Heart left ventricle (tissue), 16 donors: ENCODE measurements at regions not wholly inside any gene's neighbourhood (a gene's known extent, or its start where the extent isn't known, plus 50 kb on each side); places are given as distances from the start of the nearest gene placed in this dataset.

ENCODE experiments used
- ATAC-seq, 4 donors: fragments of 200-7000 bp; cut with Tn5 transposase; one replicate each; pipeline ENCODE4 v1.9.1; 2020 to 2022; ENCODE audit warnings: moderate library complexity in 4 of 4, mild to moderate bottlenecking in 3 of 4, moderate number of reproducible peaks in 1 of 4
- DNase-seq, 5 donors: peaks; one replicate each; pipeline ENCODE4 v3.0.0-alpha.2; 2020
- H3K27ac ChIP-seq, 12 donors: fragments of 200-600 bp; sonication (generic) in 4 of 12; one replicate each; pipeline versions ENCODE4 v1.5.0 to v1.8.0; 2016 to 2022; ENCODE audit warnings: mild to moderate bottlenecking in 2 of 12
- H3K27me3 ChIP-seq, 9 donors: fragments of 200-600 bp; sonication (generic) in 2 of 9; one replicate each; pipeline versions ENCODE4 v1.5.1 to v1.8.0; 2016 to 2022; ENCODE audit warnings: mild to moderate bottlenecking in 3 of 9
- H3K36me3 ChIP-seq, 9 donors: fragments of 200-600 bp; sonication (generic) in 2 of 9; one replicate each; pipeline versions ENCODE4 v1.5.0 to v1.8.0; 2018 to 2022; ENCODE audit warnings: mild to moderate bottlenecking in 2 of 9
- H3K4me1 ChIP-seq, 12 donors: fragments of 200-600 bp; sonication (generic) in 4 of 12; one replicate each; pipeline versions ENCODE4 v1.5.0 to v1.8.0; 2016 to 2022; ENCODE audit warnings: mild to moderate bottlenecking in 3 of 12
- H3K4me3 ChIP-seq, 12 donors: fragments of 200-600 bp; sonication (generic) in 4 of 12; one replicate each; pipeline versions ENCODE4 v1.5.0 to v1.8.0; 2017 to 2022; ENCODE audit warnings: mild to moderate bottlenecking in 9 of 12, moderate library complexity in 4 of 12
- H3K9me3 ChIP-seq, 12 donors: fragments of 200-600 bp; sonication (generic) in 4 of 12; one replicate each; pipeline versions ENCODE4 v1.5.0 to v1.8.0; 2016 to 2022; ENCODE audit warnings: mild to moderate bottlenecking in 1 of 12
- POLR2A ChIP-seq, 2 donors: fragments of 450-650 bp; IDR thresholded peaks; one replicate each; pipeline ENCODE4 v1.6.1; 2017; ENCODE audit warnings: antibody characterized with exemption in 2 of 2, mild to moderate bottlenecking in 2 of 2, moderate library complexity in 2 of 2
- WGBS, 4 donors: extraction: QIAGEN DNeasy Blood & Tissue Kit in 2 of 4; methylation state at CpG; one replicate each; pipeline versions ENCODE4 v1.1.5 to v1.1.7; 2013 to 2018; 5-methylcytosine and 5-hydroxymethylcytosine counted together
- intact Hi-C, 10 donors: fragments of 100-400 bp; cut with DNase I; formaldehyde crosslinking; loops; one replicate each; pipeline versions ENCODE4 v1.11.1 to v1.14.2; 2022
- TF ChIP-seq, protein P1 (sequence below), 12 donors: fragments of 200-600 bp; sonication (generic) in 4 of 12; IDR thresholded peaks; one replicate each; pipeline versions ENCODE4 v1.5.0 to v1.8.0; 2018 to 2022; ENCODE audit warnings: antibody characterized with exemption in 12 of 12, mild to moderate bottlenecking in 5 of 12
- donor health status: ischemic (EF 13 %, LVEDD 7.1; RV severe dilation, severe dysfunction).
- donor health status: healthy with polysubstance abuse.
- donor health status: DM: no; HTN: yes; CAD: no.
- donor health status: DM: no; HTN: no; CAD: no.
- donor health status: ischemic (EF 25% LVEDD 6.9; RV normal size, moderate dysfunction).
- donor health status: ischemic (EF 25% LVEDD 5.7; RV mildly dilated, moderate dysfunction).
- donor health status: healthy.
- donor health status: DM: yes; HTN: yes; CAD: no.
- donor health status: ischemic (EF 35%, LVEDD 5.7; RV mildly dilated, moderate dysfunction).
- donor health status: nonischemic (EF 11% LVEDD 7.7; RV severe dilation, severe dysfunction).
- donor health status: DM: yes; HTN: yes; CAD: no.
- donor health status: PGD.
- donor health status: ischemic (EF 29% LVEDD 5.4; RV normal size, mild dysfunction).
- donor health status: nonischemic (EF 23%, LVEDD 6.1; RV moderate dilation, normal function).

DNA sequence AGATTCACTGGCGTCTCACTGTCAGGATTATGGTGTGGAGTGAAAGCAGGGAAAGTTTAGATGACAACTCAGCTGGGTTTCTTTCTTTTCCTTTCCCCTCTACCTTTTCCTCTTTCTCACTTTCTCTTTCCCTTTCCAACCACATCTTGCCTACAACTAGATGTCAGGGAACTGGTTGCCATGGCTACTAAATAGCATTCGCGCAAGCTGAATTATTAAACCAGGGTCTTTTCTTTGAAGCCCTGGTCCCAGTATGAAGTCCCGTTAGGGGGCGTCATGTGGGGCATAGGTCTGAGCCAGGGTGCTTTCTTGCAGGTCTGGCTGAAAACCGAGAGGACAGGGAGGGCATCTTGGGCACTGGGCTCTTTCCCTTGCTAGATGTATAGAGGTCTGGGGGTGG lies 168.4 kb upstream of the CACNA1E start:
- TF ChIP-seq POLR2A (IDR thresholded peaks at IDR 0.05): no peak
- TF ChIP-seq, protein P1, sequence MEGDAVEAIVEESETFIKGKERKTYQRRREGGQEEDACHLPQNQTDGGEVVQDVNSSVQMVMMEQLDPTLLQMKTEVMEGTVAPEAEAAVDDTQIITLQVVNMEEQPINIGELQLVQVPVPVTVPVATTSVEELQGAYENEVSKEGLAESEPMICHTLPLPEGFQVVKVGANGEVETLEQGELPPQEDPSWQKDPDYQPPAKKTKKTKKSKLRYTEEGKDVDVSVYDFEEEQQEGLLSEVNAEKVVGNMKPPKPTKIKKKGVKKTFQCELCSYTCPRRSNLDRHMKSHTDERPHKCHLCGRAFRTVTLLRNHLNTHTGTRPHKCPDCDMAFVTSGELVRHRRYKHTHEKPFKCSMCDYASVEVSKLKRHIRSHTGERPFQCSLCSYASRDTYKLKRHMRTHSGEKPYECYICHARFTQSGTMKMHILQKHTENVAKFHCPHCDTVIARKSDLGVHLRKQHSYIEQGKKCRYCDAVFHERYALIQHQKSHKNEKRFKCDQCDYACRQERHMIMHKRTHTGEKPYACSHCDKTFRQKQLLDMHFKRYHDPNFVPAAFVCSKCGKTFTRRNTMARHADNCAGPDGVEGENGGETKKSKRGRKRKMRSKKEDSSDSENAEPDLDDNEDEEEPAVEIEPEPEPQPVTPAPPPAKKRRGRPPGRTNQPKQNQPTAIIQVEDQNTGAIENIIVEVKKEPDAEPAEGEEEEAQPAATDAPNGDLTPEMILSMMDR (IDR thresholded peaks at IDR 0.05): no peak
- Histone ChIP-seq H3K9me3 (no peaks in the 10 kb centered on the region), H3K27me3 (peaks cover 19 to 88% (median 46%) of the 10 kb centered on the region in 9 donors), H3K36me3 (no peaks in the 10 kb centered on the region), H3K4me1 (peaks cover 0 to 17% (median 0%) of the 10 kb centered on the region in 12 donors), H3K27ac (no peak overlapping the region), H3K4me3 (no peak overlapping the region)
- intact Hi-C loops: no loop called here
- DNase-seq: no peak
- no peak for ATAC-seq
- WGBS, 4 donors: 31 to 41% (median 31%) methylated on average over 6 of the region's 6 CpGs

DNA sequence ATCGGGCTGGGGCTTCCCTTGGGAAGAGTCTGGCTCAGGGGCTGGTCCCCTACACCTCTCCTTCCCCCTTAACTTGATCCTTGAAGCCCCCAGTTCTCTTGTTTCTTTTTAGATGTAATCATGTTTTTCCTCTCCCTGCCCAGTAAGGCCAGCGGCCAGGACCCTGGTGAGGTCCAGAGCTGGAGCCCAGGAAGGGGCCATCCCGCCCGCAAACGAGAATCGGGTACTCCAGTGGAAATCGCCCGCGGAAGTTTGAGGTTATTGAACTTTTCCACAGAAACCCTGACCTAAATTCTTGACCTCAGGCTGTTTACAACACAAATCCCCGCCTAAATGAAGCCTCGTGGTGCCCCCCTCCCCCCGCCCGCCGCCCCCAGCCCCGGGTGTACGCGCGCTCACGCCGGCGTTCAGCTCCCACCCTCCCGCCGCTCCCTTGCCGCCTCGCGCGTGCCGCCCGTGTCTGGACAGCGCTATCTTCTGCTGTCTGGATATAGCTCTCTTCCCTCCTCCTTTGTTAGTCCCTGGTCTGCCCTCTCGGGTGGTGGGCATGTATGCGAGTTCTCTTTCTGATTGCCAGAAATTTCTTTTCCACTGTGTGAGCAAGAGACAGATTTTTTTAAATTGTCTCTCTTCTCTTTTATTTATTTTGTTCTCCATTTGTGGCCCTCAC lies 165.9 kb upstream of the CACNA1E start:
- Histone ChIP-seq H3K4me1 (peaks cover 0 to 17% (median 0%) of the 10 kb centered on the region in 12 donors), H3K27ac (no peak overlapping the region), H3K4me3 (no peak overlapping the region), H3K9me3 (no peaks in the 10 kb centered on the region), H3K27me3 (peaks cover 19 to 90% (median 53%) of the 10 kb centered on the region in 9 donors), H3K36me3 (no peaks in the 10 kb centered on the region)
- DNase-seq: no peak
- ATAC-seq: no peak
- intact Hi-C loops: no loop called here
- 1 to 6% (median 2%) methylated on average over 21 to 32 of the region's 32 CpGs for WGBS, 4 donors
- no peak for TF ChIP-seq POLR2A (IDR thresholded peaks at IDR 0.05)
- TF ChIP-seq, protein P1 (IDR thresholded peaks at IDR 0.05): no peak

GRCh38 chr1:181318022-181318857 lies 165.1 kb upstream of the CACNA1E start:
- ATAC-seq (peak in 1 of 4 donors; percentile 16), DNase-seq (no peak)
- peaks cover 19 to 83% (median 51%) of the 10 kb centered on the region in 9 donors for H3K27me3 ChIP-seq
- H3K27ac ChIP-seq: no peak overlapping the region
- H3K9me3 ChIP-seq: no peaks in the 10 kb centered on the region
- no peak for TF ChIP-seq POLR2A (IDR thresholded peaks at IDR 0.05)
- TF ChIP-seq, protein P1 (IDR thresholded peaks at IDR 0.05): no peak
- intact Hi-C loops: no loop called here
- WGBS, 4 donors: 1 to 2% (median 1%) methylated on average over 28 to 59 of the region's 59 CpGs
- peaks cover 0 to 17% (median 0%) of the 10 kb centered on the region in 12 donors for H3K4me1 ChIP-seq
- no peaks in the 10 kb centered on the region for H3K36me3 ChIP-seq
- peak overlapping the region in 4 of 12 donors; percentile 7 to 25 (median 18) for H3K4me3 ChIP-seq

- intact Hi-C loops: no loop called here
- peaks cover 0 to 17% (median 0%) of the 10 kb centered on the region in 12 donors for H3K4me1 ChIP-seq
- H3K9me3 ChIP-seq: no peaks in the 10 kb centered on the region
- H3K36me3 ChIP-seq: no peaks in the 10 kb centered on the region
- peaks cover 15 to 83% (median 48%) of the 10 kb centered on the region in 9 donors for H3K27me3 ChIP-seq
- no peak for ATAC-seq
- H3K4me3 ChIP-seq: no peak overlapping the region
- DNase-seq: no peak
- no peak for TF ChIP-seq POLR2A (IDR thresholded peaks at IDR 0.05)
- TF ChIP-seq, protein P1 (IDR thresholded peaks at IDR 0.05): no peak
- no peak overlapping the region for H3K27ac ChIP-seq
- 4 to 6% (median 5%) methylated on average over 10 to 12 of the region's 12 CpGs for WGBS, 4 donors
Observed at GRCh38 chr1:181318858-181319235, 164.5 kb upstream of the CACNA1E start.
